Heart left ventricle (tissue), 13 donors: ENCODE measurements at regions not wholly inside any gene's neighbourhood (a gene's known extent, or its start where the extent isn't known, plus 50 kb on each side); places are given as distances from the start of the nearest gene placed in this dataset.
"Not testable (repeated sequence)": the region's sequence is repeated elsewhere in the genome, so short reads cannot be mapped to it uniquely, and the experiment has no call there.

Experiments used
- POLR2A ChIP-seq, 2 donors: fragments of 450-650 bp; IDR thresholded peaks; one replicate each; pipeline ENCODE4 v1.6.1; 2017; ENCODE audit warnings: antibody characterized with exemption in 2 of 2, mild to moderate bottlenecking in 2 of 2, moderate library complexity in 2 of 2
- TF ChIP-seq, protein P1 (sequence below), 12 donors: fragments of 200-600 bp; sonication (generic) in 4 of 12; IDR thresholded peaks; one replicate each; pipeline versions ENCODE4 v1.5.0 to v1.8.0; 2018 to 2022; ENCODE audit warnings: antibody characterized with exemption in 12 of 12, mild to moderate bottlenecking in 5 of 12
- donor health status: ischemic (EF 13 %, LVEDD 7.1; RV severe dilation, severe dysfunction).
- donor health status: DM: no; HTN: yes; CAD: no.
- donor health status: DM: no; HTN: no; CAD: no.
- donor health status: ischemic (EF 25% LVEDD 6.9; RV normal size, moderate dysfunction).
- donor health status: ischemic (EF 25% LVEDD 5.7; RV mildly dilated, moderate dysfunction).
- donor health status: ischemic (EF 35%, LVEDD 5.7; RV mildly dilated, moderate dysfunction).
- donor health status: nonischemic (EF 11% LVEDD 7.7; RV severe dilation, severe dysfunction).
- donor health status: DM: yes; HTN: yes; CAD: no.
- donor health status: PGD.
- donor health status: ischemic (EF 29% LVEDD 5.4; RV normal size, mild dysfunction).
- donor health status: nonischemic (EF 23%, LVEDD 6.1; RV moderate dilation, normal function).

GRCh38 chr9:39611449-39612231, 256.2 kb downstream of the SPATA31A1 start:
- TF ChIP-seq, protein P1, sequence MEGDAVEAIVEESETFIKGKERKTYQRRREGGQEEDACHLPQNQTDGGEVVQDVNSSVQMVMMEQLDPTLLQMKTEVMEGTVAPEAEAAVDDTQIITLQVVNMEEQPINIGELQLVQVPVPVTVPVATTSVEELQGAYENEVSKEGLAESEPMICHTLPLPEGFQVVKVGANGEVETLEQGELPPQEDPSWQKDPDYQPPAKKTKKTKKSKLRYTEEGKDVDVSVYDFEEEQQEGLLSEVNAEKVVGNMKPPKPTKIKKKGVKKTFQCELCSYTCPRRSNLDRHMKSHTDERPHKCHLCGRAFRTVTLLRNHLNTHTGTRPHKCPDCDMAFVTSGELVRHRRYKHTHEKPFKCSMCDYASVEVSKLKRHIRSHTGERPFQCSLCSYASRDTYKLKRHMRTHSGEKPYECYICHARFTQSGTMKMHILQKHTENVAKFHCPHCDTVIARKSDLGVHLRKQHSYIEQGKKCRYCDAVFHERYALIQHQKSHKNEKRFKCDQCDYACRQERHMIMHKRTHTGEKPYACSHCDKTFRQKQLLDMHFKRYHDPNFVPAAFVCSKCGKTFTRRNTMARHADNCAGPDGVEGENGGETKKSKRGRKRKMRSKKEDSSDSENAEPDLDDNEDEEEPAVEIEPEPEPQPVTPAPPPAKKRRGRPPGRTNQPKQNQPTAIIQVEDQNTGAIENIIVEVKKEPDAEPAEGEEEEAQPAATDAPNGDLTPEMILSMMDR (IDR thresholded peaks at IDR 0.05) = not testable (repeated sequence)
- TF ChIP-seq POLR2A (IDR thresholded peaks at IDR 0.05) = not testable (repeated sequence)
